ENCODE measurements at regions not wholly inside any gene's neighbourhood (a gene's known extent, or its start where the extent isn't known, plus 50 kb on each side); places are given as distances from the start of the nearest gene placed in this dataset.

- TF ChIP-seq TAF1 (conservative IDR thresholded peaks at IDR 0.05) (no peak), CTCF (IDR thresholded peaks at IDR 0.05; ENCODE audit: low read depth, low read length, missing input control) (no peak), GABPA (IDR thresholded peaks at IDR 0.05 in 1 of 2, conservative IDR thresholded peaks at IDR 0.05 in 1 of 2) (no peak), ZBTB33 (IDR thresholded peaks at IDR 0.05) (no peak), EGR1 (IDR thresholded peaks at IDR 0.05; ENCODE audit: low read depth in 2 of 2) (no peak), YY1 (IDR thresholded peaks at IDR 0.05) (no peak), JUND (IDR thresholded peaks at IDR 0.05) (no peak), SP1 (IDR thresholded peaks at IDR 0.05) (no peak), RAD21 (IDR thresholded peaks at IDR 0.05) (no peak), MAX (IDR thresholded peaks at IDR 0.05) (no peak)
Observed at GRCh38 chr13:47317356-47317755, 420.5 kb upstream of the HTR2A start.
